CD14-positive monocyte (primary cell): ENCODE measurements at regions not wholly inside any gene's neighbourhood (a gene's known extent, or its start where the extent isn't known, plus 50 kb on each side); places are given as distances from the start of the nearest gene placed in this dataset.

Source experiments
- DNase-seq, 3 donors: peaks; one replicate each; pipeline ENCODE4 v3.0.0-alpha.2; 2011 to 2022
- H2AFZ ChIP-seq: 2 replicates; pipeline ENCODE4 v1.6.0; 2012; ENCODE audit warnings: mild to moderate bottlenecking, low read depth, low read length, inconsistent platforms; ENCODE audit not compliant: insufficient read depth, poor library complexity, severe bottlenecking
- H3K27ac ChIP-seq, 2 donors: 1 replicate in 1 of 2; 2 replicates in 1 of 2; pipeline ENCODE4 v1.5.1; 2012 to 2013; ENCODE audit warnings: low read length in 2 of 2, control low read depth in 1 of 2, inconsistent platforms in 1 of 2, low read depth in 1 of 2, mild to moderate bottlenecking in 1 of 2
- H3K27me3 ChIP-seq, 2 donors: one replicate each; pipeline versions ENCODE4 v1.6.0 to v1.6.1; 2011 to 2013; ENCODE audit warnings: low read length in 2 of 2; ENCODE audit not compliant: control insufficient read depth in 2 of 2, insufficient read depth in 2 of 2
- H3K36me3 ChIP-seq, 2 donors: replicated peaks in 1 of 2; 1 replicate in 1 of 2; 2 replicates in 1 of 2; pipeline versions ENCODE4 v1.5.1 to v1.6.1; 2012 to 2013; ENCODE audit warnings: low read length in 2 of 2, control low read depth in 1 of 2, inconsistent platforms in 1 of 2, mild to moderate bottlenecking in 1 of 2; ENCODE audit not compliant: insufficient read depth in 2 of 2, control insufficient read depth in 1 of 2
- H3K4me1 ChIP-seq, 2 donors: 1 replicate in 1 of 2; 2 replicates in 1 of 2; pipeline versions ENCODE4 v1.5.1 to v1.6.1; 2012 to 2013; ENCODE audit warnings: low read length in 2 of 2, control low read depth in 1 of 2, inconsistent platforms in 1 of 2, mild to moderate bottlenecking in 1 of 2, moderate library complexity in 1 of 2; ENCODE audit not compliant: insufficient read depth in 2 of 2, control insufficient read depth in 1 of 2
- H3K4me2 ChIP-seq: replicated peaks from 2 replicates; pipeline ENCODE3; 2012; ENCODE audit warnings: low read length, moderate library complexity, mild to moderate bottlenecking; ENCODE audit not compliant: poor library complexity, severe bottlenecking; ENCODE audit errors: extremely low read depth
- H3K4me3 ChIP-seq, 3 experiments: fragments of 200-600 bp in 1 of 3; sonication (generic) in 1 of 3; replicated peaks in 1 of 3; 1 replicate in 2 of 3; 2 replicates in 1 of 3; pipeline ENCODE4 v1.5.1; 2011 to 2013; ENCODE audit warnings: low read length in 3 of 3, mild to moderate bottlenecking in 3 of 3, control low read depth in 2 of 3, low read depth in 2 of 3, inconsistent platforms in 1 of 3, moderate library complexity in 1 of 3
- H3K79me2 ChIP-seq: 2 replicates; pipeline ENCODE4 v1.6.0; 2012; ENCODE audit warnings: mild to moderate bottlenecking, control low read depth, inconsistent platforms, low read length, moderate library complexity; ENCODE audit not compliant: insufficient read depth
- H3K9ac ChIP-seq: 2 replicates; pipeline ENCODE4 v1.6.0; 2017; ENCODE audit warnings: low read length, mild to moderate bottlenecking; ENCODE audit not compliant: insufficient read depth, poor library complexity, severe bottlenecking
- H3K9me3 ChIP-seq, 2 donors: replicated peaks in 1 of 2; 1 replicate in 1 of 2; 2 replicates in 1 of 2; pipeline versions ENCODE4 v1.5.1 to v1.6.1; 2012 to 2013; ENCODE audit warnings: low read length in 2 of 2, control low read depth in 1 of 2; ENCODE audit not compliant: control insufficient read depth in 1 of 2, insufficient read depth in 1 of 2
- H4K20me1 ChIP-seq: 2 replicates; pipeline ENCODE4 v1.6.0; 2012; ENCODE audit warnings: mild to moderate bottlenecking, low read length, control low read depth, moderate library complexity; ENCODE audit not compliant: insufficient read depth
- H3K27ac Mint-ChIP-seq, 7 donors: one replicate each; pipeline ENCODE4 v1.8.0; 2020; ENCODE audit warnings: mild to moderate bottlenecking in 7 of 7, mixed read lengths in 7 of 7, moderate library complexity in 6 of 7, inconsistent platforms in 2 of 7
- H3K27me3 Mint-ChIP-seq, 3 donors: one replicate each; pipeline ENCODE4 v1.8.0; 2021 to 2022; ENCODE audit warnings: low read depth in 3 of 3, mild to moderate bottlenecking in 3 of 3, mixed read lengths in 3 of 3, moderate library complexity in 3 of 3, inconsistent platforms in 1 of 3
- H3K36me3 Mint-ChIP-seq, 2 donors: one replicate each; pipeline ENCODE4 v1.8.0; 2020; ENCODE audit warnings: mixed read lengths in 2 of 2, inconsistent platforms in 1 of 2, mild to moderate bottlenecking in 1 of 2
- H3K4me1 Mint-ChIP-seq: one replicate; pipeline ENCODE4 v1.8.0; 2020; ENCODE audit warnings: mild to moderate bottlenecking, mixed read lengths
- H3K4me3 Mint-ChIP-seq, 2 donors: one replicate each; pipeline ENCODE4 v1.8.0; 2020; ENCODE audit warnings: mild to moderate bottlenecking in 2 of 2, mixed read lengths in 2 of 2, moderate library complexity in 1 of 2
- H3K9me3 Mint-ChIP-seq, 7 donors: one replicate each; pipeline ENCODE4 v1.8.0; 2020 to 2022; ENCODE audit warnings: mixed read lengths in 7 of 7, mild to moderate bottlenecking in 6 of 7, moderate library complexity in 6 of 7, inconsistent platforms in 2 of 7
- whole genome bisulfite sequencing: methylation state at CpG from one replicate; pipeline ENCODE4 v1.1.5; 2013; ENCODE audit warnings: missing lambda C conversion rate; ENCODE audit not compliant: insufficient coverage; 5-methylcytosine and 5-hydroxymethylcytosine counted together
- intact Hi-C, 2 donors: fragments of 100-400 bp; cut with micrococcal nuclease; formaldehyde crosslinking; loops; one replicate each; pipeline versions ENCODE4 v1.15.0 to v1.15.1; 2023
- TF ChIP-seq, protein P1 (sequence below): fragments of 200-600 bp; IDR thresholded peaks from one replicate; pipeline ENCODE4 v1.8.0; 2022; ENCODE audit warnings: antibody characterized with exemption, mild to moderate bottlenecking

GRCh38 chr6:164905311-164905710, 404.1 kb downstream of the C6orf118 start:
- H3K4me1 ChIP-seq, result no peaks in the 10 kb centered on the region
- H3K9ac ChIP-seq, result no peak overlapping the region
- H4K20me1 ChIP-seq, result no peaks in the 10 kb centered on the region
- H3K79me2 ChIP-seq, result no peaks in the 10 kb centered on the region
- intact Hi-C loops, result no loop called here
- TF ChIP-seq, protein P1, sequence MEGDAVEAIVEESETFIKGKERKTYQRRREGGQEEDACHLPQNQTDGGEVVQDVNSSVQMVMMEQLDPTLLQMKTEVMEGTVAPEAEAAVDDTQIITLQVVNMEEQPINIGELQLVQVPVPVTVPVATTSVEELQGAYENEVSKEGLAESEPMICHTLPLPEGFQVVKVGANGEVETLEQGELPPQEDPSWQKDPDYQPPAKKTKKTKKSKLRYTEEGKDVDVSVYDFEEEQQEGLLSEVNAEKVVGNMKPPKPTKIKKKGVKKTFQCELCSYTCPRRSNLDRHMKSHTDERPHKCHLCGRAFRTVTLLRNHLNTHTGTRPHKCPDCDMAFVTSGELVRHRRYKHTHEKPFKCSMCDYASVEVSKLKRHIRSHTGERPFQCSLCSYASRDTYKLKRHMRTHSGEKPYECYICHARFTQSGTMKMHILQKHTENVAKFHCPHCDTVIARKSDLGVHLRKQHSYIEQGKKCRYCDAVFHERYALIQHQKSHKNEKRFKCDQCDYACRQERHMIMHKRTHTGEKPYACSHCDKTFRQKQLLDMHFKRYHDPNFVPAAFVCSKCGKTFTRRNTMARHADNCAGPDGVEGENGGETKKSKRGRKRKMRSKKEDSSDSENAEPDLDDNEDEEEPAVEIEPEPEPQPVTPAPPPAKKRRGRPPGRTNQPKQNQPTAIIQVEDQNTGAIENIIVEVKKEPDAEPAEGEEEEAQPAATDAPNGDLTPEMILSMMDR, result no peak
- Mint-ChIP-seq H3K4me3 (no peak overlapping the region), H3K4me1 (no peaks in the 10 kb centered on the region), H3K36me3 (no peaks in the 10 kb centered on the region), H3K27ac (no peak overlapping the region), H3K27me3 (peaks cover 0 to 2% (median 0%) of the 10 kb centered on the region in 3 donors), H3K9me3 (peaks cover 0 to 10% (median 0%) of the 10 kb centered on the region in 7 donors)
- DNase-seq, result no peak
- no peak overlapping the region for H3K27ac ChIP-seq
- H3K4me3 ChIP-seq, result no peak overlapping the region
- H3K4me2 ChIP-seq, result no peak overlapping the region
- no peaks in the 10 kb centered on the region for H3K9me3 ChIP-seq
- H3K27me3 ChIP-seq, result no peaks in the 10 kb centered on the region
- no peaks in the 10 kb centered on the region for H3K36me3 ChIP-seq
- no peak overlapping the region for H2AFZ ChIP-seq

GRCh38 chr6:164898412-164898811, 411.0 kb downstream of the C6orf118 start:
- TF ChIP-seq, protein P1, result no peak
- WGBS, result no CpG with 5 or more reads among the region's 2 CpGs
- no peak overlapping the region for H3K9ac ChIP-seq

More at GRCh38 chr6:164898412-164898811, 411.0 kb downstream of the C6orf118 start:
- peaks cover 2 to 15% (median 7%) of the 10 kb centered on the region in 7 donors for H3K9me3 Mint-ChIP-seq
- H3K4me3 Mint-ChIP-seq, result no peak overlapping the region
- no peak for DNase-seq
- no peaks in the 10 kb centered on the region for H3K4me1 Mint-ChIP-seq
- no peaks in the 10 kb centered on the region for H3K36me3 ChIP-seq
- intact Hi-C loops, result no loop called here
- H3K79me2 ChIP-seq, result no peaks in the 10 kb centered on the region
- no peaks in the 10 kb centered on the region for H3K27me3 Mint-ChIP-seq
- H3K9me3 ChIP-seq, result peaks cover 0 to 15% of the 10 kb centered on the region in 2 donors
- H2AFZ ChIP-seq, result no peak overlapping the region
- H4K20me1 ChIP-seq, result no peaks in the 10 kb centered on the region
- H3K4me2 ChIP-seq, result no peak overlapping the region
- no peak overlapping the region for H3K27ac Mint-ChIP-seq
- no peak overlapping the region for H3K4me3 ChIP-seq
- H3K27ac ChIP-seq, result no peak overlapping the region
- no peaks in the 10 kb centered on the region for H3K36me3 Mint-ChIP-seq
- no peaks in the 10 kb centered on the region for H3K27me3 ChIP-seq
- H3K4me1 ChIP-seq, result no peaks in the 10 kb centered on the region
